ENCODE measurements at regions not wholly inside any gene's neighbourhood (a gene's known extent, or its start where the extent isn't known, plus 50 kb on each side); places are given as distances from the start of the nearest gene placed in this dataset.
A peak's percentile ranks its signal among the peaks of the same experiment; 100 is the strongest.

DNA sequence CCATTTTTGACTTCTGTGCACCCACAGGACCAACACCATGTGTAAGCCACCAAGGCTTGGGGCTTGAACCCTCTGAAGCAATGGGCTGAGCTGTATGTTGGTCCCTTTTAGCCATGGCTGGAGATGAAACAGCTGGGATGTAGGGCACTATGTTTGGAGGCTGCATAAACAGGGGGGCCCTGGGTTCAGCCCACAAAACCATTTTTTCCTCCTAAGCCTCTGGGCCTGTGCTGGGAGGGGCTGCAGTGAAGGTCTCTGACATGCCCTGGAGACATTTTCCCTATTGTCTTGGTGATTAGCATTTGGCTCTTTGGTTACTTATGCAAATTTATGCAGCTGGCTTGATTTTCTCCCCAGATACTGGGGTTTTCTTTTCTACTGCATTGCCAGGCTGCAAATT, 144.9 kb downstream of the ZNF326 start:
- no peak for TF ChIP-seq CTCF (IDR thresholded peaks at IDR 0.05)
- Histone ChIP-seq H3K27me3 (ENCODE audit: insufficient read depth in 3 of 3, low read length in 2 of 3) (no peaks in the 10 kb centered on the region), H3K4me1 (no peaks in the 10 kb centered on the region), H3K27ac (no peak overlapping the region), H3K9me3 (no peaks in the 10 kb centered on the region), H3K36me3 (ENCODE audit: insufficient read depth in 1 of 2, low read depth in 1 of 2) (no peaks in the 10 kb centered on the region), H3K4me3 (no peak overlapping the region)
- intact Hi-C loops (cut with DNase I) = no loop called here
- DNase-seq (no peak), ATAC-seq (no peak)

- DNase-seq (no peak), ATAC-seq (no peak)
- Histone ChIP-seq H3K4me3 (no peak overlapping the region), H3K27me3 (ENCODE audit: insufficient read depth in 3 of 3, low read length in 2 of 3) (peaks cover 0 to 5% (median 0%) of the 10 kb centered on the region in 3 donors), H3K36me3 (ENCODE audit: insufficient read depth in 1 of 2, low read depth in 1 of 2) (no peaks in the 10 kb centered on the region), H3K27ac (no peak overlapping the region), H3K9me3 (no peaks in the 10 kb centered on the region), H3K4me1 (no peaks in the 10 kb centered on the region)
- intact Hi-C loops (cut with DNase I) = no loop called here
- WGBS, 3 donors = 35 to 50% (median 39%) methylated on average over 3 of the region's 3 CpGs
- no peak for TF ChIP-seq CTCF (IDR thresholded peaks at IDR 0.05)
These were observed 140.4 kb downstream of the ZNF326 start for GRCh38 chr1:90135286-90135685.

GRCh38 chr1:90134175-90134955, 139.5 kb downstream of the ZNF326 start:
- DNase-seq = no peak
- H3K36me3 ChIP-seq (ENCODE audit: insufficient read depth in 1 of 2, low read depth in 1 of 2) = no peaks in the 10 kb centered on the region
- TF ChIP-seq CTCF (IDR thresholded peaks at IDR 0.05) = no peak
- H3K27me3 ChIP-seq (ENCODE audit: insufficient read depth in 3 of 3, low read length in 2 of 3) = peaks cover 0 to 8% (median 0%) of the 10 kb centered on the region in 3 donors
- no peak overlapping the region for H3K4me3 ChIP-seq
- no peak overlapping the region for H3K27ac ChIP-seq
- H3K9me3 ChIP-seq = no peaks in the 10 kb centered on the region
- no peaks in the 10 kb centered on the region for H3K4me1 ChIP-seq
- no peak for ATAC-seq
- intact Hi-C loops (cut with DNase I) = no loop called here
- 39 to 45% (median 42%) methylated on average over 6 of the region's 6 CpGs for WGBS, 3 donors

GRCh38 chr1:90133133-90133532, 138.2 kb downstream of the ZNF326 start:
- WGBS, 3 donors = 3 to 5% (median 5%) methylated on average over 2 of the region's 2 CpGs
- Histone ChIP-seq H3K4me1 (no peaks in the 10 kb centered on the region), H3K27me3 (ENCODE audit: insufficient read depth in 3 of 3, low read length in 2 of 3) (peaks cover 0 to 8% (median 0%) of the 10 kb centered on the region in 3 donors), H3K27ac (no peak overlapping the region), H3K9me3 (no peaks in the 10 kb centered on the region), H3K4me3 (no peak overlapping the region), H3K36me3 (ENCODE audit: insufficient read depth in 1 of 2, low read depth in 1 of 2) (no peaks in the 10 kb centered on the region)
- ATAC-seq (no peak), DNase-seq (no peak)
- intact Hi-C loops (cut with DNase I) = no loop called here
- TF ChIP-seq CTCF (IDR thresholded peaks at IDR 0.05) = peak; percentile 13

DNA sequence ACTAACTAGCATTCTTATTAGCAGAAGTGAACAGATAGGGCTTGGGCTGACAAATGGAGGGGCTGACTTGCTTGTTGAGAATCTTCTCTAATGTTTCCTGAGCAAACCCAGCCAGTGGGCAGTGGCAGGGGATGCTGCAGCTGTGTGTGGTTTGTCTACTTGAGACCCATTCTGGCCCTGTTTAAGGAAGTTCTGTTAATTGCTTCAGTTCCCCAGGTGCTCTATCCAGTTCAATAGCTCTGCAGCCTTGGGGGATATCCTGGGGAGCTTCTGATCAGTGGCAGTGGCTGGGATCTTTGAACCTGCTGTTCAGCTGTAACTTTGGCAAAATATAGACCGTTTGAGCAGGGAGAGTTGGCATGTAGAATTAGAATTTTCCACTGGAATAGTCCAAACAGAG, 137.4 kb downstream of the ZNF326 start:
- peaks cover 0 to 8% (median 0%) of the 10 kb centered on the region in 3 donors for H3K27me3 ChIP-seq (ENCODE audit: insufficient read depth in 3 of 3, low read length in 2 of 3)
- no peak overlapping the region for H3K27ac ChIP-seq
- intact Hi-C loops (cut with DNase I) = no loop called here
- 6 to 31% (median 12%) methylated on average over 1 of the region's 1 CpG for WGBS, 3 donors
- no peaks in the 10 kb centered on the region for H3K36me3 ChIP-seq (ENCODE audit: insufficient read depth in 1 of 2, low read depth in 1 of 2)
- no peak for DNase-seq
- ATAC-seq = no peak
- no peaks in the 10 kb centered on the region for H3K9me3 ChIP-seq
- H3K4me1 ChIP-seq = no peaks in the 10 kb centered on the region
- no peak for TF ChIP-seq CTCF (IDR thresholded peaks at IDR 0.05)
- no peak overlapping the region for H3K4me3 ChIP-seq
